ENCODE measurements at regions not wholly inside any gene's neighbourhood (a gene's known extent, or its start where the extent isn't known, plus 50 kb on each side); places are given as distances from the start of the nearest gene placed in this dataset.

DNA sequence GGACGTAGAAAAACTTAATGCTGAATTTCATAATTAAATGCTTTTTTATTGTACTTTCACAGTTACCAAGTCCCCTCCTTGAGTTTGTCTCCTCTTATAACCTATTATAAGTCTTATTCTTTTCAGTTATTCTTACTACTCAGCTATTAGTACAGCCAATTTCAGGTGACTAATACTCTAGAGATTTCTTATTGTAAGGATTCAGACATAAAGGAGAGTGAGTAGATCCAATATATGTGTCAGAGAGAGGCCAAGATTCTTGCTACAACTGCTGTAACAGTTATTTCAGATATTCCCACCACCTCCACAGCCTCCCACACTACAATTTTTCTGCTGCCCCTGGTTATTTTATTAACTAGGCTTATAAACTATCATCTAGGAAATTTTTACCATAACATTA is 274.5 kb downstream of the GPAT3 start:
- no peak for TF ChIP-seq EZH2 (IDR thresholded peaks at IDR 0.05)
- no peak for TF ChIP-seq POLR2AphosphoS5 (IDR thresholded peaks at IDR 0.05; ENCODE audit: borderline replicate concordance, low read depth, low read length)
- TF ChIP-seq FOXP2 (optimal IDR thresholded peaks at IDR 0.05; ENCODE audit: control extremely low read depth, extremely low read length, insufficient read depth): no peak
